IPS-18a (cell line): ENCODE measurements at regions not wholly inside any gene's neighbourhood (a gene's known extent, or its start where the extent isn't known, plus 50 kb on each side); places are given as distances from the start of the nearest gene placed in this dataset.
A peak's percentile ranks its signal among the peaks of the same experiment; 100 is the strongest.
"Not testable (repeated sequence)": the region's sequence is repeated elsewhere in the genome, so short reads cannot be mapped to it uniquely, and the experiment has no call there.

ENCODE experiments used
- H3K27ac ChIP-seq: one replicate; pipeline ENCODE4 v1.5.1; 2013; ENCODE audit warnings: low read length
- H3K27me3 ChIP-seq: one replicate; pipeline ENCODE4 v1.6.1; 2013; ENCODE audit warnings: mild to moderate bottlenecking, low read length; ENCODE audit not compliant: control insufficient read depth, insufficient read depth
- H3K36me3 ChIP-seq: one replicate; pipeline ENCODE4 v1.6.1; 2013; ENCODE audit warnings: low read depth, low read length; ENCODE audit not compliant: control insufficient read depth
- H3K4me1 ChIP-seq: one replicate; pipeline ENCODE4 v1.6.1; 2013; ENCODE audit warnings: low read depth, low read length; ENCODE audit not compliant: control insufficient read depth
- H3K4me3 ChIP-seq: one replicate; pipeline ENCODE4 v1.5.1; 2013; ENCODE audit warnings: low read length
- H3K9ac ChIP-seq: one replicate; pipeline ENCODE4 v1.6.1; 2013; ENCODE audit warnings: mild to moderate bottlenecking, low read length, moderate library complexity
- H3K9me3 ChIP-seq: one replicate; pipeline ENCODE4 v1.6.1; 2013; ENCODE audit warnings: low read depth, low read length; ENCODE audit not compliant: control insufficient read depth

DNA sequence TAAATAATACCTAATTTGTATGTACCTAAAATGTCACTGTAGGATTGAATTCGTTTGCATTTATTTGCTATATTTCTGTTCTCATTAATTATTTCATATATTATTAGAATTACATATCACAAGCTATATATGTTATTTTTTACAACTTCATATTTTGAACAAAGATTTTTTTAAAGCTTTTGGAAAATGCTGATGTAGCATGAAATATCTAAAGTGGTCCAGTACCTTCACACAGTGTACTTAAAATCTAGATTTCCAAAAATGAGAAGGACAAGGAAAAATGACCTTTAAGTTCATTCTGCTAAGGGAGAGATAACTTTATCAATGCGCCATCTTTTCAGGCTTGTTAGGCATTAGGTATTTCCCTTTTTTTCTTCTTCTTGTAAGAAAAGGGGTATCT is 71.8 kb downstream of the LARP7 start:
- H3K36me3 ChIP-seq = no peaks in the 10 kb centered on the region
- H3K4me1 ChIP-seq = peaks cover 13% of the 10 kb centered on the region
- no peaks in the 10 kb centered on the region for H3K9me3 ChIP-seq
- no peak overlapping the region for H3K27ac ChIP-seq
- H3K4me3 ChIP-seq = peak overlapping the region; percentile 85
- H3K9ac ChIP-seq = no peak overlapping the region
- no peaks in the 10 kb centered on the region for H3K27me3 ChIP-seq

DNA sequence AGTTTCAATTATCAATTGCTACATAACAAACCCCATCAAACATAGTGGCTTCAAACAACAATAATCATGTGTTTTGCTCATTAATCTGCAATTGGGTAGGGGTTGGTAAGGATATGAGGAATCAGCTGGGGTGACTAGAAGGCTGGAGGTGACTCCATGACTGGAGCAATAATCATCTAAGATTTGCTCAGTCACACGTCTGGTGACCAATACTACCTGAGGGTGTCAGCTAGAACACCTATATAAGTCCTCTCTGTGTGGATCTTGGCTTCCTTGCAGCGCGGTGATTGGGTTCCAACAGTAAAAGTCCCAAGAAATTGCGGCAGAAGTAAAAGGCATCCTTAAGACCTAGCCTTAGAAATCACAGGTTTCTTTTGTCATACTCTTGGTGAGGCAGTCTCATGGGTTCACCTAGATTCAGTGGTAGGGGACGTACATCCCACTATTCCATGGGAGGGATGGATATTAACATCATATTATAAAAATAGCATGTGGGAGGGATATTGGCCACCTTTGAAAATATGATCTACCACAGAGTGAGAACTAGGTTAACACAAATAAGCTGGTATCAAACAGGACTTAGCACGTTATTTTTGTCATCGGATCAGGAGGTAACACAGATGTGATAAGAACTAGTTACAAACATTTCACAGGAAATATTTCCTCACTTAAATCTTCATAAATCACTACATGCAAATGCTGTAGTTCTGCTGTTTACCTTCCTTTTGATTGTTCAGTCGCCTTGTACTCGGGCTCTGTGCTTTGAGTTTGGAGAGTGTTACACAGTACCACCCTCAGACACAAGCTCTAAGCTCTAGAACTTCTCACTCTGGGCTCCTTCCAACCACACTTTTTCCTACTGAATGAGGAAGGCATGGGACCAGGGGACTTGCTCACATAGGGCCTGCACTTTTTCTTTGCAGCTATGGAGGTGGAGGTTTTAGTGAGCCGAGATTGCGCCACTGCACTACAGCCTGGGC is 78.3 kb downstream of the LARP7 start:
- peaks cover 3% of the 10 kb centered on the region for H3K4me1 ChIP-seq
- no peaks in the 10 kb centered on the region for H3K27me3 ChIP-seq
- no peak overlapping the region for H3K9ac ChIP-seq
- no peak overlapping the region for H3K27ac ChIP-seq
- H3K9me3 ChIP-seq = no peaks in the 10 kb centered on the region
- H3K4me3 ChIP-seq = no peak overlapping the region
- no peaks in the 10 kb centered on the region for H3K36me3 ChIP-seq

DNA sequence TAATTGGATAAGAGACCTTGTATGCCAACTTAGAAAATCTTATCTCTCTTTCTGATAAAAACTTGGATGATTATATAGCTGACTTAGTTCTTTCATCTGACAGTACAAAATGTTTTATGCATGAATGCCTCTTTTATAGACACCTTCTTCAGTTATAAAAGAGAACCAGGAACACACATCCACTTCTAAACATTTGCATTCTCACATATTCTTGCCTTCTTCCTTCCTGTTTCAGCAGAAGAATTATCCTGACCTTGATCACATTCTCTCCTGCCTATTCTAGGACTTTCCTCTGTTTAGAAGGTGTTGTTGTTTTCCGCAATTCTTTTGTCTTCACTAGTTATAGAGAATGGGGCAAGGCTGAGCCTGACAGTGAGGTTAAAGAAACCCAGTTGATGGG is 80.9 kb downstream of the LARP7 start:
- Histone ChIP-seq H3K27ac (no peak overlapping the region), H3K9me3 (no peaks in the 10 kb centered on the region), H3K36me3 (peaks cover 5% of the 10 kb centered on the region), H3K4me1 (peaks cover 10% of the 10 kb centered on the region), H3K9ac (no peak overlapping the region), H3K4me3 (no peak overlapping the region), H3K27me3 (no peaks in the 10 kb centered on the region)

DNA sequence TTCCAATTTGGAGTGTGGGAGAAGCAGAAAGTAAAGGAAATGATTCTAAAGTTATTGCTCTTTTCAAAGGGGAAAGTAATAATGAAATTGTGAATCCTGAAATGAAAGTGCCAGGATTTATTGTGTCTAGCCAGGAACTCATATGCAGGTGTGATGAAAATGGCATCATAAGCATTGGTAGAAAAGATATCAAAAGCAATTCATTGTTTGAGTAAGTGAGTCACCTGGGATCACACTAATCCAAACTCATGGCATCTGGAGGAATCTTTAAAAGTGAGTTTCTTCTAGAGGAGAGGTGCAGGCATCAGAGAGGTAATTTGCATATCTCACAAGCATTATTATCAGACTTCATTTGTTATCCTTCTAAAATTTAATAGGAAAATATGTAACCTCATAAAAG is 84.7 kb downstream of the LARP7 start:
- Histone ChIP-seq H3K27ac (no peak overlapping the region), H3K36me3 (peaks cover 5% of the 10 kb centered on the region), H3K4me3 (no peak overlapping the region)

DNA sequence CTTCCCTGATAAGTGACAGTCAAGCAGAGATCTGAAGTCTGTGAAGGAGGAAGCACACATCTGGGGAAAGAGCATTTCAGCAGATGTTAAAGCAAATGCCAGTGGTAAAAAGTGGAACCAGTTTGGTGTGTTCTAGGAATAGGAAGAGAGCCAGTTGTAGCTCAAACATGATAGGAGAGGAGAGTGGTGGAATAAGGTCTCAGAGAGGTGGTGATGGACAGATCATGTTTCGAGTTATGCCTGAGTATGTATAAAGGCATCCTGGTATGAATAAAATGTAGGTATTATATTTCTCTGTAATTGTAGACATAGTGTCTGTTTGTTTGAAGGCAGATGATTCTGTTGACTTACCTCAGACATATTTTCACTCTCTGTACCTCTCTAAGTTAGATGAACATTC is 89.1 kb downstream of the LARP7 start:
- peaks cover 17% of the 10 kb centered on the region for H3K4me1 ChIP-seq
- H3K4me3 ChIP-seq = no peak overlapping the region
- H3K27ac ChIP-seq = no peak overlapping the region
- no peaks in the 10 kb centered on the region for H3K9me3 ChIP-seq
- no peaks in the 10 kb centered on the region for H3K27me3 ChIP-seq
- no peak overlapping the region for H3K9ac ChIP-seq
- peaks cover 5% of the 10 kb centered on the region for H3K36me3 ChIP-seq

More for the DNA sequence above, 84.7 kb downstream of the LARP7 start:
- H3K9ac ChIP-seq = no peak overlapping the region
- H3K4me1 ChIP-seq = peaks cover 16% of the 10 kb centered on the region
- no peaks in the 10 kb centered on the region for H3K27me3 ChIP-seq
- H3K9me3 ChIP-seq = no peaks in the 10 kb centered on the region

DNA sequence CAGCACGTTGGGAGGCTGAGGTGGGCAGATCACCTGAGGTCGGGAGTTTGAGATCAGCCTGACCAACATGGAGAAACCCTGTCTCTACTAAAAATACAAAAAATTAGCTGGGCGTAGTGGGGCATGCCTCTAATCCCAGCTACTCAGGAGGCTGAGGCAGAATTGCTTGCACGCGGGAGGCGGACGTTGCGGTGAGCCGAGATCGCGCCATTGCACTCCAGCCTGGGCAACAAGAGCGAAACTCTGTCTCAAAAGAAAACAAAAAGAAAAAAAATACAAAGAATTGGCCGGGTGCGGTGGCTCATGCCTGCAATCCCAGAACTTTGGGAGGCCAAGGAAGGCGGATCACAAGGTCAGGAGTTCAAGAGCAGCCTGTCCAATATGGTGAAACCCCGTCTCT is 90.8 kb downstream of the LARP7 start:
- H3K9me3 ChIP-seq, H3K36me3 ChIP-seq, H3K4me3 ChIP-seq, H3K4me1 ChIP-seq, H3K9ac ChIP-seq, H3K27ac ChIP-seq, H3K27me3 ChIP-seq: not testable (repeated sequence)

DNA sequence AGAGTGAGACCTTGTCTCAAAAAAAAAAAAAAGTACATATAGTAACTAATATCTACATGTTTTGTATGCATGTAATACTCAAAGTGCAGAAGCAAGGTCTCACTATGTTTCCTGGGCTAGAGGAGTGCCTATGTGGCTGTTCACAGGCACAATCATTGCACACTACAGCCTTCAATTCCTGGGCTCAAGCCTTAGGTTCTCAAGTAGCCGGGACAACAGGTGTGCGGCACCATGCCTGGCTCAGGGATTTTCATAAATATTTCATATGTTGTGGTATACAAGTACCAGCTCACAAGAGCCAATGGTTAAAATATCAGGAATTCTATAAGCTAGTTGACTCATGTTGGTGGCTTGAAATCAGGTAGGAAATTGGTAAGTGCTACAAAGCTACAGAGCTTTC is 94.8 kb downstream of the LARP7 start:
- Histone ChIP-seq H3K4me1 (peaks cover 4% of the 10 kb centered on the region), H3K4me3 (no peak overlapping the region), H3K27me3 (no peaks in the 10 kb centered on the region), H3K9me3 (no peaks in the 10 kb centered on the region), H3K36me3 (no peaks in the 10 kb centered on the region), H3K9ac (no peak overlapping the region), H3K27ac (no peak overlapping the region)

DNA sequence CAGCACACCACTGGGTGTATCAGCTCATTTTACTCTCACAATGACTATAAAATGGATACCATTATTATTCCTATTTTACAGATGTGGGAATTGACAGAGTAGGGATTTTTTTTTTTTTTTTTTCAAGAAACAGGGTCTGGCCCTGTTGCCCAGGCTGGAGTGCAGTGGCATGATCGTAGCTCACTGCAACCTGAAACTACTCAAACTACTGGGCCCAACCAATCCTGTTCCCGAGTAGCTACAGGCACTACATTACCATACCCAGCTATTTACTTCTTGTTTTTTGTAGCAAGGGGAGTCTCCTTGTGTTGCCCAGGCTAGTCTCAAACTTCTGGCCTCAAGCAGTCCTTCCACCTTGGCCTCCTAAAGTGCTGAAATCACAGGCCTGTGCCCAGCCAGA is 95.2 kb downstream of the LARP7 start:
- Histone ChIP-seq H3K4me1 (peaks cover under 1% of the 10 kb centered on the region), H3K27me3 (no peaks in the 10 kb centered on the region), H3K36me3 (no peaks in the 10 kb centered on the region), H3K9me3 (no peaks in the 10 kb centered on the region), H3K9ac (no peak overlapping the region), H3K4me3 (no peak overlapping the region), H3K27ac (peak overlapping the region; percentile 33)

DNA sequence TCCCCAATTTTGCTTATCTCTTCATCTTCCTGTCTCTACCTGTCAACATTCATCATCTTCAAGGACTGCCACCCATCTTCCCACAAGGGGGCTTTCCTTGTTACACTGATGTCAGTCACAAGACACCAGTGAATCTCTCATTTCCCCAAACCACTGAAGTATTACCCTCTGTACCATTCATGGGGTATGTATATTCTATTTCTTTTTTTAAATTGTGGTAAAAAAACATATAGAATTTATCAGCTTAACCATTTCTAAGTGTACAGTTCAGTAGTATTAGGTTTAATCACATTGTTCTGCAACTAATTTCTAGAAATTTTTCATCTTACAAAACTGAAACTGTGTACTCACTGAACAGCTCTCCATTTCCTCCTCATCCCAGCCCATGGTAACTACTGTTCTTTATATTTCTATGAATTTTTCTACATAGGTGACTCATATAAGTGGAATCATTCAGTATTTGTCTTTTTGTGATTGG is 98.6 kb downstream of the LARP7 start:
- no peaks in the 10 kb centered on the region for H3K36me3 ChIP-seq
- H3K9ac ChIP-seq = no peak overlapping the region
- H3K27me3 ChIP-seq = no peaks in the 10 kb centered on the region
- no peaks in the 10 kb centered on the region for H3K9me3 ChIP-seq
- no peak overlapping the region for H3K27ac ChIP-seq
- no peak overlapping the region for H3K4me3 ChIP-seq
- peaks cover 5% of the 10 kb centered on the region for H3K4me1 ChIP-seq

DNA sequence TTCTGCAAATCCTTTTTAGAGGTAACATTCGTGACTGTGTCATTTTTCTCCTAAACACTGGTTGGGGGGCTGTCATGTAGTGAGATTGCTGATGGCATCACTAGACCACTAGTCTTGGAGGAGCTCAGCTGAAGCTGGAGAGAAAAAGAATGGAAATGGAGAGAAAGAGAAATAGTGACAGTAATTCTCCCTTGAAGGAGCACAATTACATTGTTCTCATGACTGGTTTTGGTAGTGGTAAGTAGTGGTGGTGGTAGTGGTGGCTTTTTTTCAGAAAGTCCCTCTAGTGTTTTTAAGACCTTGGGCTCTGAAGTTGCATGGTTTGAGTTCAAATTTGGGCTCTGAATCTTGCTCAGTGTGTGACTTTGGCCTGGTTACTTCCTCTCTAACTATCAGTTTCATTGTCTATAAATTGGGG is 99.8 kb downstream of the LARP7 start:
- H3K9ac ChIP-seq = no peak overlapping the region
- no peaks in the 10 kb centered on the region for H3K27me3 ChIP-seq
- no peak overlapping the region for H3K27ac ChIP-seq
- H3K4me3 ChIP-seq = no peak overlapping the region
- peaks cover 5% of the 10 kb centered on the region for H3K4me1 ChIP-seq
- H3K36me3 ChIP-seq = no peaks in the 10 kb centered on the region
- H3K9me3 ChIP-seq = no peaks in the 10 kb centered on the region

DNA sequence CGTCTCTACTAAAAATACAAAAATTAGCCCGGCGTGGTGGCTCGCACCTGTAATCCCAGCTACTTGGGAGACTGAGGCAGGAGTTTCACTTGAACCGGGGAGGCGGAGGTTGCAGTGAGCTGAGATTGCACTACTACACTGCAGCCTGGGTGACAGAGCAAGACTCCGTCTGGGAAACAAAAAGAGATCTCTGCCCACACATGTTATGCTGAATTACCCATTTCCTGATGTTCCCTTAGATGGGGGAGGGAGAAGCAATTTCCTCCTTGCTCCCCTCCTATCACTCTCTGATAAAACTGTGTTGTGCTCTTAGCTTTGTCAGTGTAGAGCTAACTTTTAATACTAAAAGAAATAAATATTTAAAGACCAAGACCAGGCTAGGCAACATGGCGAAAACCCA is 102.5 kb downstream of the LARP7 start:
- Histone ChIP-seq H3K36me3 (no peaks in the 10 kb centered on the region), H3K9me3 (no peaks in the 10 kb centered on the region), H3K27ac (no peak overlapping the region), H3K4me3 (no peak overlapping the region), H3K9ac (no peak overlapping the region), H3K27me3 (no peaks in the 10 kb centered on the region), H3K4me1 (peaks cover 5% of the 10 kb centered on the region)

DNA sequence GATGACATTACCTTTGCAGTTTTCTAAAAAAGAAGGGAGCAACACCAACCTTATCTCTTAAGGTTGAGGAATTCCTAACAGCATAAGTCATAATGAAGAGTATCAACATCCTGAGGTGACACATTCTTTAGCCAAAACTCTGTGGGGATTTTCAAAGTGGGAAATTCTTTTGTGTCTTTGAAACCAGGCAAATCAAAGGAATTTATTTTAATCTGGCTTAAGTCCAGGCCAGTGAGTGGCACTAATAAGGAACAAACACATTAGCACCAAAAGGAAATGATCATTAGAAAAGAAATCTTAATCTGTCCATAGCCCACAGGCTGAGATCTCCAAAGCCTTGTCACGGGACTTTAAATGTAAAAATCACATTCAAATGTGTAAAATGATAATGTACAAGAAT is 110.1 kb downstream of the LARP7 start:
- H3K4me3 ChIP-seq = peak overlapping the region; percentile 48
- peaks cover 43% of the 10 kb centered on the region for H3K4me1 ChIP-seq
- peak overlapping the region; percentile 46 for H3K9ac ChIP-seq
- no peaks in the 10 kb centered on the region for H3K9me3 ChIP-seq
- peaks cover 4% of the 10 kb centered on the region for H3K36me3 ChIP-seq
- H3K27ac ChIP-seq = peak overlapping the region; percentile 86
- H3K27me3 ChIP-seq = no peaks in the 10 kb centered on the region
